ENCODE measurements at regions not wholly inside any gene's neighbourhood (a gene's known extent, or its start where the extent isn't known, plus 50 kb on each side); places are given as distances from the start of the nearest gene placed in this dataset.
A peak's percentile ranks its signal among the peaks of the same experiment; 100 is the strongest.

DNA sequence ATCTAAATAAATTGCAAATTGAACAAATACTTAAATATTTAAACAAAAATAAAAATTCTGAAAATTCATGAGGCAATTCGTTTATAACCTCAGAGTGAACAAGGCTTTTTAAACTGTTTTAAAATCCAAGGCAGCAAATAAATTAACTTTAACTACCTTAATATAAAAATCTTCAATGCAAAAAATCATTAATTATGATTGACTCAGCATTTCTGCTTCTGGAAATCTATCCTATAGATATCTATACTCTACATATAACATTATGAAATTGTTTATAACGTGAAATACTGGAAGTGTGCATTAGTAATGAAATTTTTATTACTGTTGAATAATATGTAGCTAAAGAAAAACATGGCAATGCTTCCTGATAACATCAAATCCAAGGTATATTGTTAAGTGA is 92.4 kb downstream of the ADAMTS1 start:
- POLR2A ChIA-PET (ENCODE audit: unreplicated experiment), result no interaction called here
- H3K4me3 ChIP-seq (ENCODE audit: insufficient read depth, low read depth, low read length), result no peak overlapping the region
- no peak overlapping the region for H2BK20ac ChIP-seq (ENCODE audit: low read depth, low read length)
- no peak overlapping the region for H2BK120ac ChIP-seq (ENCODE audit: low read depth, low read length)
- no peaks in the 10 kb centered on the region; the same call in 1 of the 2 replicates for H3K4me1 ChIP-seq (ENCODE audit: control insufficient read depth, insufficient read depth, low read length)
- H3K4me2 ChIP-seq (ENCODE audit: low read depth, low read length), result no peak overlapping the region
- TF ChIP-seq CEBPB (IDR thresholded peaks at IDR 0.05; ENCODE audit: low read depth, low read length) (no peak), MAZ (IDR thresholded peaks at IDR 0.05; ENCODE audit: borderline replicate concordance, low read depth, low read length) (no peak), RAD21 (IDR thresholded peaks at IDR 0.05; ENCODE audit: low read length) (no peak), RFX5 (IDR thresholded peaks at IDR 0.05; ENCODE audit: low read depth, low read length) (no peak), RCOR1 (IDR thresholded peaks at IDR 0.05; ENCODE audit: insufficient replicate concordance, low read length) (no peak), MAFK (IDR thresholded peaks at IDR 0.05; ENCODE audit: low read depth, low read length) (peak; percentile 63)
- TF ChIP-seq, protein P1, sequence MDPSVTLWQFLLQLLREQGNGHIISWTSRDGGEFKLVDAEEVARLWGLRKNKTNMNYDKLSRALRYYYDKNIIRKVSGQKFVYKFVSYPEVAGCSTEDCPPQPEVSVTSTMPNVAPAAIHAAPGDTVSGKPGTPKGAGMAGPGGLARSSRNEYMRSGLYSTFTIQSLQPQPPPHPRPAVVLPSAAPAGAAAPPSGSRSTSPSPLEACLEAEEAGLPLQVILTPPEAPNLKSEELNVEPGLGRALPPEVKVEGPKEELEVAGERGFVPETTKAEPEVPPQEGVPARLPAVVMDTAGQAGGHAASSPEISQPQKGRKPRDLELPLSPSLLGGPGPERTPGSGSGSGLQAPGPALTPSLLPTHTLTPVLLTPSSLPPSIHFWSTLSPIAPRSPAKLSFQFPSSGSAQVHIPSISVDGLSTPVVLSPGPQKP (IDR thresholded peaks at IDR 0.05; ENCODE audit: borderline replicate concordance, low read depth, low read length), result no peak
- no peak overlapping the region for H3K9ac ChIP-seq (ENCODE audit: low read depth, low read length)
- dilution Hi-C loops (cut with HindIII; ENCODE audit: low sequenced_read_pairs, unreplicated experiment) (no loop called here), intact Hi-C loops (cut with micrococcal nuclease) (no loop called here), in situ Hi-C loops (cut with MboI; ENCODE audit: low sequenced_read_pairs) (no loop called here)
- no peak overlapping the region for H4K8ac ChIP-seq (ENCODE audit: low read depth in 2 of 2, low read length in 2 of 2)
- H3K27me3 ChIP-seq (ENCODE audit: control insufficient read depth, insufficient read depth, low read length), result peaks cover 1% of the 10 kb centered on the region; the same call in 1 of the 2 replicates
- no peak overlapping the region for H2AK9ac ChIP-seq (replicated peaks; ENCODE audit: low read depth, low read length, poor library complexity)
- H2BK5ac ChIP-seq (ENCODE audit: low read depth, low read length, poor library complexity, severe bottlenecking), result no peak overlapping the region
- H3K56ac ChIP-seq (ENCODE audit: extremely low read depth, insufficient read depth, low read length), result no peak overlapping the region
- H3K9me3 ChIP-seq (ENCODE audit: control insufficient read depth, insufficient read depth, low read length), result no peaks in the 10 kb centered on the region
- no peaks in the 10 kb centered on the region for H3K79me1 ChIP-seq (ENCODE audit: low read depth in 1 of 2, low read length in 2 of 2)
- no peak overlapping the region for H2BK15ac ChIP-seq (ENCODE audit: low read depth, low read length)
- no peak overlapping the region for H3K23ac ChIP-seq (ENCODE audit: low read depth, low read length)
- no CpG with 5 or more reads among the region's 2 CpGs for WGBS, 2 experiments (ENCODE audit: extremely low coverage in 2 of 2, insufficient read length in 1 of 2)
- H2AK5ac ChIP-seq (ENCODE audit: low read depth, low read length), result no peak overlapping the region
- H3K14ac ChIP-seq (replicated peaks; ENCODE audit: low read depth, low read length), result no peak overlapping the region
- no peaks in the 10 kb centered on the region for H3K36me3 ChIP-seq (ENCODE audit: control insufficient read depth, insufficient read depth, low read length)
- H3K4ac ChIP-seq (ENCODE audit: low read depth, low read length), result no peak overlapping the region
- no peaks in the 10 kb centered on the region; the same call in 1 of the 2 replicates for H3K9me1 ChIP-seq (ENCODE audit: insufficient read depth, low read length)
- no TSS peak for BruUV-seq (replicated peaks)
- H3K27ac ChIP-seq (ENCODE audit: insufficient read depth, low read length), result no peak overlapping the region
- CTCF ChIA-PET, result interaction anchor here (1.3 kb wide), 1 partner anchor 20 kb away, joined by 3 read pairs; no protein-coding TSS in a partner anchor
- H4K20me1 ChIP-seq (ENCODE audit: insufficient read depth, low read length), result no peaks in the 10 kb centered on the region
- H3K18ac ChIP-seq (ENCODE audit: low read depth, low read length), result no peak overlapping the region
- no peak for DNase-seq
- H4K5ac ChIP-seq (ENCODE audit: low read depth, low read length), result no peak overlapping the region
- no peak overlapping the region for H2AFZ ChIP-seq (replicated peaks; ENCODE audit: low read length, poor library complexity)
- no peak overlapping the region for H4K91ac ChIP-seq (ENCODE audit: insufficient read depth, low read depth, low read length)
- ATAC-seq (ENCODE audit: low read depth), result no peak
